ENCODE measurements at regions not wholly inside any gene's neighbourhood (a gene's known extent, or its start where the extent isn't known, plus 50 kb on each side); places are given as distances from the start of the nearest gene placed in this dataset.
"Not testable (repeated sequence)": the region's sequence is repeated elsewhere in the genome, so short reads cannot be mapped to it uniquely, and the experiment has no call there.

DNA sequence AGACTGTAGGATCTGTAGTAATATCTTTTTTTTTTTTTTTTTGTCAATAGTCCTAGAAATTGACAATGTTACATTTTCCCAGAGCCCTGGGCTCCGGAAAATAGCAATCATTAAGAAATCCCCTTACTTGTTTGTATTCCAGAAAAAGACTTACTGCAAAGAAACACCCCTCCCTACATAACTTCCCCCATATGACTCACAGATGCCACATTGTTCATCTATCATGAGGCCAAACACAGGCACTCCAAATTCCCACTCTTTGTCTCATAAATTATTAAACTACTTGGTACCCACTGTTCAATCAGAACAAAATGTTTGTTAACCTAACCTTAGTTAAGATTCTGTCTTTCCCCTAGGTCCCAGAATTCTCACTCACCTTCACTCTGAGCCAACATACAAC is 53.5 kb downstream of the TEX51 start:
- no peak for DNase-seq

DNA sequence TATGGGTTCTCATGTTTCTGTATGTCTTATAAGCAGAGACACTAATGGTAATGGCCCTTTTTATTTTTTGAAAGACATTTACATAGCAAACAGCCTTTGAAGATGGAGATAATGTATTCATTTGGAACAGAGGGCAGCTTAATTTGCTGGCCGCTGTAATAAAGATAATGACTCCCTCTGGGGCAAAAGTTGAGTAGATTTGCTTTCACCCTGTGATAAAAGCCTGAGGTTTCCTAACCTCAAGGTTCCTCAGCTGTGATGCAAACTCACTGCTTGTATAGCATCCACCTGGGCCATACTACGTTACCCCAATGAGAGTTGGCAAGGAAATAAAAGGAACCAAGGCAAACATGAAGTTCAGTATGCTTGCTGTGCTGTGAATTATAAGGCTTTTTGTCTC is 54.8 kb downstream of the TEX51 start:
- DNase-seq = no peak

- no peak for DNase-seq
Measured at GRCh38 chr2:126954831-126955230, 56.1 kb downstream of the TEX51 start.

DNA sequence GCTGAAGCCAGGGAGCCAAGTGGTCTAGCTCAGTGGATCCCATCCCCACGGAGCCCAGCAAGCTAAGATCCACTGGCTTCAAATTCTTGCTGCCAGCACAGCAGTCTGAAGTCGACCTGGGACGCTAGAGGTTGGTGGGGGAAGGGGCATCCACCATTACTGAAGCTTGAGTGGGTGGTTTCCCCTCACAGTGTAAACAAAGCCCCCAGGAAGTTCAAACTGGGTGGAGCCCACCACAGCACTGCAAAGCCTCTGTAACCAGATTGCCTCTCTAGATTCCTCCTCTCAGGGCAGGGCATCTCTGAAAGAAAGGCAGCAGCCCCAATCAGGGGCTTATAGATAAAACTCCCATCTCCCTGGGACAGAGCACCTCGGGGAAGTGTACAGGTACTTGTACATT is 58.1 kb downstream of the TEX51 start:
- DNase-seq = not testable (repeated sequence)

GRCh38 chr2:126963390-126963789 is 64.7 kb downstream of the TEX51 start:
- DNase-seq = peak; percentile 49 to 59 (median 50)

GRCh38 chr2:126966601-126967000 is 67.9 kb downstream of the TEX51 start:
- no peak for DNase-seq

DNA sequence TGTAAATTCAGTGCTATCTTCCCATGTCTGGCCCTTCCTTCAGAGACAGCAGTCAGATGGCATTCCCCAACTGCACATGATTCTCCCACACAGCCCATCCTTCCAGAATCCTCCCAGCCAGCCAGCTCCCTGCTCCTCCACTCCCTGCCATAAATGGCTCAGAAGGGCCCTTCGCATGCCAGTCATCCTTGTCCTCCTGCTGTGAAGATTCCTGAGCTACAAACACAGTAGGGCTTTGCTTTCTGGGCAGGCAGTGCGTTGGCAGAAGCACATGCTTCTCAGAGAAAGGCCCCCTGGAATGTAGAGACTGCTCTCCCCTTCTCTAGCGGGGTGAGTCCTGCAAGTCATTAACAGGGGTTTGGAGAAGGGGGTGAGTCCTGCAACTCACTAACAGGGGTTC is 71.9 kb downstream of the TEX51 start:
- peak in 1 of 3 donors; percentile 52 for DNase-seq

DNA sequence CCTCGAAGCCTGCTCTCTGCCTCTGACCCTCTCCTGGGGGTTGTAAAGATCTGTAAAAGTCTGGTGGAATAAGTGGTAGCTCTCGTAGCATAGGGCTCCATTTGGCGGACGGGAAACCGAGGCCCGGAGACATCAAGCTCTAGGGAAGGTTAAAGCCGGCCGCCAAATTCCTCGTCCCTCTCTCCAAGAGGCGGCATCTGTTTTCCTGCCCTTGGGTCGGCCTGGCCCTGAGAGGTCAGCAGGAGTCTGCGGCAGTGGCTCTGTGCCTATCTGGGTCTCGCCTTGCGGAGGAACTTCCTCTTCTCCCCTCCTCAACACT is 72.4 kb downstream of the TEX51 start:
- DNase-seq = no peak

DNA sequence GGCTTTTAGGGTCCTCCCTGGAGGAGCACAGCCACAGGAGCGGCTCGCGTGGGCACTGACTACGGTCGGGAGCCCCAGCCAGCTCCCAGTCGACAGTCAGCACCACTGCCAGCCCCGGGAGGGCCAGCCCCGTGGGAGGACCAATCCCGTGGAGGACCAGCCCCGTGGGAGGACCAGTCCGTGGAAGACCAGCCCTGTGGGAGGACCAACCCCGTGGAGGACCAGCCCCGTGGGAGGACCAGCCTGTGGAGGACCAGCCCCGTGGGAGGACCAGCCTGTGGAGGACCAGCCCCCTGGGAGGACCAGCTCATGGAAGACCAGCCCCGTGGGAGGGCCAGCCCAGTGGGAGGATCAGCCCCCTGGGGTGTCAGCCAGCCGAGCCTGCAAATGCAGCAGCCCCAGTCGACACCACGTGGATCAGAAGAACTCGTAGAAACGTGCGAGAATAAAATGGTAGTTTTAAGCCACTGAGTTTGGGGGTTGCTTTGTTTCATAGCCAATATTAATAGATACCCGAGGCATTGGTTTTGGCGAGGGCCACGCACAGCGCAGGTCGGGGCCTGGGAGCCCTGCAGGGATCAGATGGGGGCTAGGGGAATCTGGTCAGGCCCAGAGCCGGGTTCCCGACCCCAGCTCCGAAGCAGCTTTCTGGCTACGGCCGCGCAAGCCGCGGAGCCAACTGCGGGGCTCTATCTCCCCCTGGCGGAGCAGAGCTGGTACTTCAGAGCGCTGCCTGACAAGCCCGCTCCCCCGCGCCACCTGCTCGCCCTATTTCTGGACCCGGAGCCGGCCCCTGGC is 73.0 kb downstream of the TEX51 start:
- DNase-seq = peak; percentile 74 to 90 (median 84)

- no peak for DNase-seq
Measured at GRCh38 chr2:126972279-126972626, 73.6 kb downstream of the TEX51 start.

DNA sequence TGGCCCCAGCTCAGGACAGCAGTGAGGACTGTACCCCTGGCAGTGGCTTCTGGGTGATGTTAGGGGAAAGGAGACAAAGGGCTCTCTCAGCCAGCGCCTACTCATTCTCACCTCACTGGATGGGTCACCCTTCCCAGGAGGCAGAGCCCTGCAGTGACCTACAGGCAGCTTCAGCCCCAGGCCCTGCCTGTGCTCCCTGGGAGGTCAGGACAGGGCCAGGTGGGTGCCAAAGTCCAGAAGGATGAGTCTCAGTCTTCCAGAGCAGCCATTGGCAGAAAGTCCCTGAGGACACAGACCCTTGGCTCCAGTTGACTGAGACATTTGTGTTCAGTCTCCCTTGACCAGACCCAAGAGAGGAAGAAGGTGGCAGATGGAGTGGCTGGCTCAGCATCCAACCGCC is 75.1 kb downstream of the TEX51 start:
- no peak for DNase-seq

GRCh38 chr2:126975671-126976655 is 77.3 kb downstream of the TEX51 start:
- DNase-seq = peak in 1 of 3 donors; percentile 45

DNA sequence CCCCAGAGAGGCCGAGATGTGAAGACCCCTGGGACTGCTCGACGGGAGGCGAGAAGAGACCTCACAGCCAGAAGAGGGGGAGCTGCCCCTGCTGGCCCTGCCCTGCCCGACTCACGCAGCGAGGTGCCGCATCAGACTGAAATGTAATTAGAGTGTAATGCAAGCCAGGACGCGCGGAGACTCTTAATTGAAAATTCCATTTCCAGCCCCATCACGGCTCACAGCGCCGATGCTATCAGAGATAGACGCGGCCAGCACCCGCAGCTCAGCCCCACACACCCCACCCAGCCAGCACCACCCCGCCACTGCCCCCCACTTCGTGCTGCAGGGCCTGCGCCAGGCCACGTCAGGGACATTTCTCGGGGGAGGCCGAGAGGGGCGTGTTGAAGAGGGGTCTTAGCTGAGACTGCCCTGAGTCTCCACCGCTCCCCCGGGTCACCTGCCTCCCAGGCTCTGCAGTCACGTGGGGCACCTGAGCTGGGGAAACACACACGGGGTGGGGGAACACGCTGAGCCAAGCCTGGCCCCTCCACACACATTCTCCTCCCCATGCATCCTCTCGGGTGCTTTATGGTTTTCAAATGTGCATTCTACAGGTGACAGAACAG is 78.1 kb downstream of the TEX51 start:
- no peak for DNase-seq

DNA sequence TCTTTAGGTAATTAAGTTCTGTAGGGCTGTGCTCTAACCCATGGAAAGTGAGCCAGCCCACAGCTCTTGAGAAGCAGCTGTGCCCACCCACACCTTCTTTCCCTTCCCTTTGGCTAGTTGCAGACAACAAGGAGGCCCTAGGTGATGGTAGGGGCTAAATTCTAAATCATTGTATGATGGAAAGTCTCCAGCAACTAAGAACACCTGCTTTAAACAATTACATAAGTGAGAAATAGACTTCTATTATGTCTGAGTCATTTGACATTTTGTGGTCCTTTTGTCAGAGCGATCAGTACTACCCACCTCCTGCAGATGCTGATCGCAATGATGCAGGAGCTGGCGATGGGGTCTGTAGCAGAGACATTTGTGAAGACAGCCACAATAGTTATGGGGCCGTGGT is 79.6 kb downstream of the TEX51 start:
- DNase-seq = no peak

DNA sequence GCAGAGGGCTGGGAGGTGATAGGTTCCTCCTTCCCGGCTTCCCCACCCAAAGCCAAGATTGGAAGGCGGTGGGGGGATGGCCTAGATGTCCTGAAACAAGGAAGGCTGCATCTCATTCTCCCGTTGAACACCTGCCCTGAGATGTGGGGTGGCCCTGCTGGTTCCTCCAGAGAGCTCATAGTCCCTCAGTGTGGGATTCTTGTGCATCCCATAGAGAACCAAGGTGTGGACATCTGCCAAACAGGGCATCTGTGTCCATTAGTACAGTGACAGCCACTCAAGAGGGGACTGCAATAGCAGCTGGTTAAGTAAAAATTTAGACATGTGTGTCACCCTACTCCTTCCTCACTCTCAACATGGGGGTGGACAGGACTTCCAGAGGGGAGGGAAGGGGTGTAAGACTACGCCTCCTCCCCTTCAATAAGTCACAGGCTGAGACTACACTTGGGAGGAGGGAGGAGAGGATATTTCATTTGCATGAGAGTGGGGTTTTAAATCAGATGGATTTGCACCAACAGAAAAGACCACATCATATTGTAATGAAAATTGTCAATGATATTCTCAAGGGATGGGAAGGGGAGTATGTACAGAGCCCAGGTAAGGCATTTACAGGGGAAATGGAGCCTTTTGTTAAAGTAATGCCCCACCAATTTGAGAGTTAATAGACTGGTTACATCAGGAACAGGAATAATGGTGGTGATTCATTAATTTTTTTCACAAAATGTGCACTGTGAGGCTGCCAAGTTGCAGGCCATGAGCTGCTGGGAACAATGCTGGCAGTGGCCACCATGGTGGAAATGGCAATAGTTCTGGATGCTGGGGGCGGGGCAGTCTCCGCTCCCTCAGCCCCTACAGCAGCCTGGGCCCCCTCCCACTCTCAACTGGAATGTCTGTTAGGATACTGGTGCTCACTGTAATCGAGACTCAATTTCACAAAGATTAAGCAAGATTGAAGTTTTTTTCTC is 80.6 kb downstream of the TEX51 start:
- no peak for DNase-seq

GRCh38 chr2:126981476-126981875 is 82.8 kb downstream of the TEX51 start:
- no peak for DNase-seq

- no peak for DNase-seq
Measured at GRCh38 chr2:126982935-126983334, 84.2 kb downstream of the TEX51 start.

GRCh38 chr2:126986631-126987187 is 88.0 kb downstream of the TEX51 start:
- DNase-seq = no peak

DNA sequence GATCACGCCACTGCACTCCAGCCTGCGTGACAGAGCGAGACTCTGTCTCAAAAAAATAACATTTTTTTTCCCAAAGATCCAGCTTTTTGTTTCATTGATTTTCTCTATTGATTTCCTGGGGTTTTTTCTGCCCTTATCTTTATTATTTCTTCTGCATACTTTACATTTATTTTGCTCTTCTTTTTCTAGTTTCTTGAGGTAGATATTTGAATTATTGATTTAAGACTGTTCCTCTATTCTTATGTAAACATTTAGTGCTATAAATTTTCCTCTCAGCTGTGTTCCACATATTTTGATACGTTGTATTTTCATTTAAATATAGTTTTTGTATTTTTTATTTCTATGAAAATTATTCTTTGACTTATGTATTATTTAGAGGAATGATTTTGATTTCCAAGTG is 89.8 kb downstream of the TEX51 start:
- DNase-seq = no peak

GRCh38 chr2:126989064-126989463 is 90.4 kb downstream of the TEX51 start:
- not testable (repeated sequence) for DNase-seq

- no peak for DNase-seq
Measured at GRCh38 chr2:126990200-126990599, 91.5 kb downstream of the TEX51 start.

Data from muscle of back (tissue), 3 donors.